OCI-LY3 (cell line): ENCODE measurements at regions not wholly inside any gene's neighbourhood (a gene's known extent, or its start where the extent isn't known, plus 50 kb on each side); places are given as distances from the start of the nearest gene placed in this dataset.

Source experiments
- H2AFZ ChIP-seq: fragments of 200-600, 300-600 bp; shearing (Covaris generic); 2 replicates; pipeline ENCODE4 v1.6.0; 2014; ENCODE audit warnings: antibody characterized with exemption, low read depth, low read length
- H3K27ac ChIP-seq: fragments of 200-600, 300-600 bp; sonication (generic); 2 replicates; pipeline ENCODE4 v1.5.1; 2014; ENCODE audit warnings: mild to moderate bottlenecking, low read length, moderate library complexity, mixed read lengths
- H3K27me3 ChIP-seq: fragments of 200-600, 300-600 bp; sonication (generic); 2 replicates; pipeline ENCODE4 v1.6.1; 2014; ENCODE audit warnings: low read depth, low read length, mixed read lengths
- H3K36me3 ChIP-seq: fragments of 200-600, 300-600 bp; sonication (generic); replicated peaks from 2 replicates; pipeline ENCODE3; 2014; ENCODE audit warnings: low read depth, low read length, mixed read lengths
- H3K4me1 ChIP-seq: fragments of 300-600, 200-600 bp; sonication (generic); 2 replicates; pipeline ENCODE4 v1.6.1; 2014; ENCODE audit warnings: low read length, mixed read lengths
- H3K4me2 ChIP-seq: fragments of 200-600, 300-600 bp; sonication (generic); 2 replicates; pipeline ENCODE4 v1.6.1; 2014; ENCODE audit warnings: low read length, mixed read lengths
- H3K4me3 ChIP-seq: fragments of 300-600, 200-600 bp; sonication (generic); 2 replicates; pipeline ENCODE4 v1.5.1; 2014; ENCODE audit warnings: antibody characterized with exemption, mild to moderate bottlenecking, low read length, moderate library complexity
- H3K79me2 ChIP-seq: fragments of 300-600, 200-600 bp; shearing (Covaris generic); 2 replicates; pipeline ENCODE4 v1.6.1; 2014; ENCODE audit warnings: mild to moderate bottlenecking, low read length, mixed read lengths
- H3K9ac ChIP-seq: fragments of 300-600, 200-600 bp; shearing (Covaris generic); 2 replicates; pipeline ENCODE4 v1.6.0; 2014; ENCODE audit warnings: mild to moderate bottlenecking, low read length, moderate library complexity
- H3K9me3 ChIP-seq: fragments of 200-600, 300-600 bp; shearing (Covaris generic); 2 replicates; pipeline ENCODE4 v1.6.1; 2014; ENCODE audit warnings: low read length, mixed read lengths; ENCODE audit not compliant: insufficient read depth
- H4K20me1 ChIP-seq: fragments of 200-600, 300-600 bp; sonication (generic); 2 replicates; pipeline ENCODE4 v1.6.1; 2016; ENCODE audit warnings: low read length, mixed read lengths; ENCODE audit not compliant: insufficient read depth
- EZH2phosphoT487 ChIP-seq: fragments of 200-600 bp; shearing (Covaris generic); IDR thresholded peaks from 2 replicates; pipeline ENCODE4 v1.6.1; 2018; ENCODE audit warnings: antibody characterized with exemption, mixed run types, low read depth
- TF ChIP-seq, protein P1 (sequence below): fragments of 200-600, 300-600 bp; sonication (generic); IDR thresholded peaks from 2 replicates; pipeline ENCODE4 v1.5.1; 2014; ENCODE audit warnings: antibody characterized with exemption, low read length, low read depth

DNA sequence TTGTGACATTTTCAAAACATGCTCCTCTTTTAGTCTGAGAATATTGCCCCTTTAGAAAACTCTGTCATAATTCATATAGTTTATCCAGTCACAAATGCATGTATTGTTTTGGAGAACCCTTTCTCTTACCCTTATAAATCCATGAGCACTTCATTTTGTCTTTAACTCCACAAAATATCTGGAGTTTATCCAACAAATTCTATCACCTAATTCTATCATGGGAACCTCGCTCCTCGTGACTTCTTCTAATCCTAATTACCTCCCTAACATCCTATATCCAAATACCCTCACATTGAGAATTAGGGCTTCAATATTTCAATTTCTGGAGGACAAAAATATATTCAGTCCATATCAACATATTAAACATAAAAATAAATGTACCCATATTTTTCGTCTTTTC is 1565.9 kb downstream of the ARAP2 start:
- Histone ChIP-seq H3K9me3 (no peaks in the 10 kb centered on the region), H3K79me2 (no peaks in the 10 kb centered on the region), H3K27me3 (no peaks in the 10 kb centered on the region), H3K4me2 (no peak overlapping the region), H2AFZ (no peak overlapping the region), H4K20me1 (no peaks in the 10 kb centered on the region), H3K9ac (no peak overlapping the region), H3K4me1 (peaks cover 15% of the 10 kb centered on the region), H3K36me3 (no peaks in the 10 kb centered on the region), H3K4me3 (no peak overlapping the region), H3K27ac (no peak overlapping the region)
- TF ChIP-seq EZH2phosphoT487 = no peak
- TF ChIP-seq, protein P1, sequence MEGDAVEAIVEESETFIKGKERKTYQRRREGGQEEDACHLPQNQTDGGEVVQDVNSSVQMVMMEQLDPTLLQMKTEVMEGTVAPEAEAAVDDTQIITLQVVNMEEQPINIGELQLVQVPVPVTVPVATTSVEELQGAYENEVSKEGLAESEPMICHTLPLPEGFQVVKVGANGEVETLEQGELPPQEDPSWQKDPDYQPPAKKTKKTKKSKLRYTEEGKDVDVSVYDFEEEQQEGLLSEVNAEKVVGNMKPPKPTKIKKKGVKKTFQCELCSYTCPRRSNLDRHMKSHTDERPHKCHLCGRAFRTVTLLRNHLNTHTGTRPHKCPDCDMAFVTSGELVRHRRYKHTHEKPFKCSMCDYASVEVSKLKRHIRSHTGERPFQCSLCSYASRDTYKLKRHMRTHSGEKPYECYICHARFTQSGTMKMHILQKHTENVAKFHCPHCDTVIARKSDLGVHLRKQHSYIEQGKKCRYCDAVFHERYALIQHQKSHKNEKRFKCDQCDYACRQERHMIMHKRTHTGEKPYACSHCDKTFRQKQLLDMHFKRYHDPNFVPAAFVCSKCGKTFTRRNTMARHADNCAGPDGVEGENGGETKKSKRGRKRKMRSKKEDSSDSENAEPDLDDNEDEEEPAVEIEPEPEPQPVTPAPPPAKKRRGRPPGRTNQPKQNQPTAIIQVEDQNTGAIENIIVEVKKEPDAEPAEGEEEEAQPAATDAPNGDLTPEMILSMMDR = no peak

DNA sequence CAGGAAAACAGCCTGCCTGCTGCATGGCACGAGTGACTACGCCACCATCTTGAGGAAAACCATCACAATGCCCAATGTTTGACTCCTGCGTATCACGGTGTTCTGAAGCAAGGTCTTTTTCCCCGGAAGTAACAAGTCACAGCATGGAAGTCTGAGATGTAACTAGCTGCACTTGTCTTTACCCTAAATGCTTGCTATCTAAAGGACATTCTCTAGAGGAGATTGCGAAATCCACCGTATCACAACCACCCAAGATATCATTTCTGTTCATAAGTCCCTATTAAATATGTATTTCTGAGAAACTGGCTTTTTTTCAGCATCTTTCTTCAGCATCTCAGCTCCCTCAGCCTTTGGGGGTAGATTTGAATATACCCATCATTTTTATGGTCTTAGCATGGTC is 1565.1 kb downstream of the ARAP2 start:
- Histone ChIP-seq H3K27me3 (no peaks in the 10 kb centered on the region), H3K4me2 (no peak overlapping the region), H2AFZ (no peak overlapping the region), H3K4me1 (peaks cover 7% of the 10 kb centered on the region), H3K36me3 (no peaks in the 10 kb centered on the region), H3K79me2 (no peaks in the 10 kb centered on the region), H3K27ac (no peak overlapping the region), H4K20me1 (no peaks in the 10 kb centered on the region), H3K9ac (no peak overlapping the region), H3K4me3 (no peak overlapping the region), H3K9me3 (no peaks in the 10 kb centered on the region)
- no peak for TF ChIP-seq EZH2phosphoT487
- TF ChIP-seq, protein P1 = no peak

DNA sequence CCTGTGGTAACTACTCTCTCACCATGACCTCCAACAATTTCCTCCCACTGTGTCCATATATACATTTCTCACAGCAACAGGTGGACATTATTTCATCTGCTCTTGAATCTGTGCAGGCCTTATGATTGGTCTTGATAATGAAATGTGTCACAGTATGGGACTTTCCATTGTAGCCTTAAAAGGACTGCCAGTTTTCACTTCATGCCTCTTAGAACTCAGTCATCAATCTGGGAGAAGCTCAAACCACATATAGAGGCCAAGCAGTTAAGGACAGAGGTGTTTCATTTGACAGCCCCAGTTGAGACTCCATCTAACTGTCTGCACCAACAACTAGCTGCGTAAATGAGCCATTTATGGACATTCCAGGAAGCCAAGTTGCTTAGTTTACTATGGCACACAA is 1534.8 kb downstream of the ARAP2 start:
- H3K4me1 ChIP-seq = no peaks in the 10 kb centered on the region
- H3K27me3 ChIP-seq = no peaks in the 10 kb centered on the region
- TF ChIP-seq, protein P1 = no peak
- no peak for TF ChIP-seq EZH2phosphoT487
- no peaks in the 10 kb centered on the region for H3K36me3 ChIP-seq
- no peak overlapping the region for H3K4me3 ChIP-seq
- no peak overlapping the region for H3K27ac ChIP-seq
- H4K20me1 ChIP-seq = no peaks in the 10 kb centered on the region
- no peak overlapping the region for H3K4me2 ChIP-seq
- no peaks in the 10 kb centered on the region for H3K79me2 ChIP-seq
- H3K9ac ChIP-seq = no peak overlapping the region
- no peak overlapping the region for H2AFZ ChIP-seq
- H3K9me3 ChIP-seq = no peaks in the 10 kb centered on the region

DNA sequence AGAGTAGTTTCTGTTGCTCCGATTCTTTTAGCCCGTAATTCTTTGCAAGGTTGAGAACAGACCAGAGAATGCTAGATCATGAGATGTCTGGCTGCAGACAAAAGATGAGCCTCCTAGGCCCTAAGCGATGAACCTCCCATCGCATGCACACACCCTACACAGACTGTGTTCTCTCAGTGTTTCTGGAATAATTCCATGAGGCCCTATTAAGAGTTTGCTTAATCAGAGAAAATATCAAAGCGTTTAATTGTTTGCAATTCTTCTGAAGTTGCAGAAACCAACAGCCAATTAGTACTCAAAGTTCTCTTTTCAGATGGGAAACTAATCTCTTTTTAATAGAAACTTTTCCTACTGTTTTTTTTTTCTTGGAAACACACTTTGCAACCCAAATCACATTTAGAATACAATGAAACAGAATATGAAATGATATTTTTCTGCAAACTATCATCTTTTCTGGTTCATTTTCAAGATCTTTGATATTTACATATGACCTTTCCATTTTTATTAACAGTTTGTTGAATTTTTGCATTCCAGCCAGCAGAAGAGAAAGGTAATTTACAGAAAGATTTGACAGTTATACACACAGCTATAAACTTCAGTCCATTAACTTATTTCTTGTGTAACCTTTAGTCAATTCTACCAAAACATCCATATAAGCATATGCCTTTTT is 1525.6 kb downstream of the ARAP2 start:
- Histone ChIP-seq H3K9ac (no peak overlapping the region), H3K27me3 (no peaks in the 10 kb centered on the region), H3K4me3 (no peak overlapping the region), H4K20me1 (no peaks in the 10 kb centered on the region), H3K9me3 (no peaks in the 10 kb centered on the region), H3K27ac (no peak overlapping the region), H3K36me3 (no peaks in the 10 kb centered on the region), H3K4me2 (no peak overlapping the region), H3K79me2 (no peaks in the 10 kb centered on the region), H3K4me1 (peaks cover 12% of the 10 kb centered on the region), H2AFZ (no peak overlapping the region)
- TF ChIP-seq EZH2phosphoT487 = no peak
- TF ChIP-seq, protein P1 = no peak
